OCI-LY7 (cell line): ENCODE measurements at regions not wholly inside any gene's neighbourhood (a gene's known extent, or its start where the extent isn't known, plus 50 kb on each side); places are given as distances from the start of the nearest gene placed in this dataset.

ENCODE experiments used
- BruUV-seq: library from RNA; stranded (reverse); fragments of 400-500 nt; replicated peaks from 2 replicates; lab custom pipeline; 2021; lab: Mats Ljungman, UMichigan
- CTCF ChIA-PET: fragments of 300-600 bp; sonication (Branson Sonifier 250); formaldehyde crosslinking; loops from one replicate; lab custom pipeline; 2022; ENCODE audit warnings: antibody characterized with exemption; ENCODE audit not compliant: unreplicated experiment; lab: Charles Lee
- POLR2A ChIA-PET: fragments of 300-600 bp; sonication (Branson Sonifier 250); formaldehyde crosslinking; loops from one replicate; lab custom pipeline; 2022; ENCODE audit warnings: antibody characterized with exemption; lab: Charles Lee
- DNase-seq: peaks from one replicate; pipeline ENCODE4 v3.0.0-alpha.2; 2015; ENCODE audit warnings: low spot score
- H2AFZ ChIP-seq: fragments of 200-600 bp; sonication (generic), shearing (Covaris generic); 2 replicates; pipeline ENCODE4 v1.6.1; 2014; ENCODE audit warnings: mild to moderate bottlenecking, antibody characterized with exemption, low read length, moderate library complexity
- H3K27ac ChIP-seq: fragments of 200-600 bp; sonication (generic); 2 replicates; pipeline ENCODE4 v1.5.1; 2014; ENCODE audit warnings: mixed run types, low read depth, mild to moderate bottlenecking, moderate library complexity, low read length, inconsistent platforms; ENCODE audit not compliant: poor library complexity, severe bottlenecking
- H3K36me3 ChIP-seq: fragments of 200-600 bp; sonication (generic); 2 replicates; pipeline ENCODE4 v1.6.1; 2014; ENCODE audit warnings: mild to moderate bottlenecking, antibody characterized with exemption, low read length, moderate library complexity, mixed read lengths; ENCODE audit not compliant: insufficient read depth
- H3K4me1 ChIP-seq: fragments of 200-600 bp; sonication (generic); 2 replicates; pipeline ENCODE4 v1.5.1; 2014; ENCODE audit warnings: mild to moderate bottlenecking, low read length; ENCODE audit not compliant: insufficient read depth, poor library complexity, severe bottlenecking
- H3K4me2 ChIP-seq: fragments of 200-600 bp; sonication (generic); 2 replicates; pipeline ENCODE4 v1.6.1; 2014; ENCODE audit warnings: mild to moderate bottlenecking, low read length
- H3K4me3 ChIP-seq: fragments of 200-600 bp; sonication (generic); 2 replicates; pipeline ENCODE4 v1.5.1; 2014; ENCODE audit warnings: mild to moderate bottlenecking, low read depth, low read length; ENCODE audit not compliant: poor library complexity, severe bottlenecking
- H3K79me2 ChIP-seq: fragments of 200-600 bp; sonication (generic); 2 replicates; pipeline ENCODE4 v1.6.1; 2016; ENCODE audit warnings: low read depth, mild to moderate bottlenecking, low read length, moderate library complexity, mixed read lengths; ENCODE audit not compliant: insufficient read depth
- H3K9me2 ChIP-seq: fragments of 200-600 bp; sonication (generic); 2 replicates; pipeline ENCODE4 v1.6.1; 2016; ENCODE audit warnings: mild to moderate bottlenecking, low read length, mixed read lengths; ENCODE audit not compliant: insufficient read depth
- H3K9me3 ChIP-seq: fragments of 200-600 bp; sonication (generic); 2 replicates; pipeline ENCODE4 v1.6.1; 2014; ENCODE audit warnings: mild to moderate bottlenecking, mixed run types, low read length, mixed read lengths
- H4K20me1 ChIP-seq: fragments of 200-600 bp; sonication (generic); 2 replicates; pipeline ENCODE4 v1.6.1; 2014; ENCODE audit warnings: mild to moderate bottlenecking, antibody characterized with exemption, low read length, moderate library complexity, mixed read lengths; ENCODE audit not compliant: insufficient read depth
- CTCF ChIP-seq: fragments of 200-600 bp; sonication (generic); conservative IDR thresholded peaks from 2 replicates; pipeline ENCODE4 v1.5.1; 2014; ENCODE audit warnings: mild to moderate bottlenecking, antibody characterized with exemption, low read length, moderate library complexity, mixed read lengths
- EZH2phosphoT487 ChIP-seq: fragments of 200-600 bp; sonication (generic); IDR thresholded peaks from 2 replicates; pipeline ENCODE4 v1.6.1; 2018; ENCODE audit warnings: low read depth, borderline replicate concordance, mild to moderate bottlenecking, mixed run types, antibody characterized with exemption, low read length, moderate library complexity, mixed read lengths
- intact Hi-C: fragments of 100-400 bp; cut with micrococcal nuclease; formaldehyde crosslinking; loops from one replicate; pipeline ENCODE4 v1.10.0; 2022; ENCODE audit not compliant: unreplicated experiment

DNA sequence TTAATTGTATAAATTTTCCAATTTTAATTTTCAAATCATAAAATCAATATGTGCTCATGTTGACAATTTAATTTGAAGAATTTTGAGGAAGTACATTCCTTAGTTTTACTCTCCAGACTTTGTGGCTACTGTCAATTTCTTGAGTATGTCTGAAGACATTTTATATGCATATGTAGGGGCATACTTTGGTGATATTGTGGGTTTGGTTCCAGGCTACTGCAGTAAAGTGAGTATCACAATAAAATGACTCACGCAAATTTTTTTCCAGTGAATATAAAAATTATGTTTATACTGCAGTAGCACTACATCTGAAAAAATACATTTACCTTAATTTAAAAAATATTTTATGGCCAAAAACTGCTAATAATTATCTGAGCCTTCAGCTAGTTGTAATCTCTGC is 123.2 kb upstream of the PLCL2 start:
- TF ChIP-seq EZH2phosphoT487, result no peak
- no peak for TF ChIP-seq CTCF
- CTCF ChIA-PET, result no interaction called here
- Histone ChIP-seq H3K79me2 (no peaks in the 10 kb centered on the region), H2AFZ (no peak overlapping the region), H3K4me3 (no peak overlapping the region), H3K9me2 (no peaks in the 10 kb centered on the region), H4K20me1 (no peaks in the 10 kb centered on the region), H3K36me3 (no peaks in the 10 kb centered on the region), H3K27ac (no peak overlapping the region), H3K9me3 (no peaks in the 10 kb centered on the region), H3K4me1 (peaks cover 6% of the 10 kb centered on the region), H3K4me2 (no peak overlapping the region)
- intact Hi-C loops, result no loop called here
- POLR2A ChIA-PET, result no interaction called here
- DNase-seq, result no peak
- no TSS peak for BruUV-seq

DNA sequence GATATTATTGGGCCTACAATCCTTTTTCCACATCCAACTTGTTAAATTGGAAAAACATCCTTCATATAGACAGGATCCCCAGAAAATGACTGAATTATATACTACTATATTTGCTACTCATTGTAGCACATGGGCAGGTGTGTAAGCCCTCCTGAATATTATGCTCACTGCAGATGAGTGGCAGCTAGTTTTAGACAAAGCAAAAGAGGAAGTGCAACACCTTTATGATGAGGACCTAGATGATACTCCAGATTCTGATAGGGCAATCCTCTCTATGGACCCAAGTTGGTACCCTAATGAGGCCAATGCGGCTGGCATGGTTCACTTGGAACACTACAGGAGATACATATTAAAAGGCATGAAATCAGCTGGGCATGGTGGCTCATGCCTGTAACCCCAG is 119.1 kb upstream of the PLCL2 start:
- Histone ChIP-seq H3K9me2 (no peaks in the 10 kb centered on the region), H3K9me3 (no peaks in the 10 kb centered on the region), H3K79me2 (no peaks in the 10 kb centered on the region), H3K27ac (no peak overlapping the region), H2AFZ (no peak overlapping the region), H3K36me3 (no peaks in the 10 kb centered on the region), H3K4me1 (peaks cover 6% of the 10 kb centered on the region), H3K4me2 (no peak overlapping the region), H3K4me3 (no peak overlapping the region), H4K20me1 (no peaks in the 10 kb centered on the region)
- DNase-seq, result peak; percentile 44
- no TSS peak for BruUV-seq
- intact Hi-C loops, result no loop called here
- CTCF ChIA-PET, result no interaction called here
- no peak for TF ChIP-seq CTCF
- no peak for TF ChIP-seq EZH2phosphoT487
- POLR2A ChIA-PET, result interaction anchor here (0.6 to 0.9 kb wide), 3 partner anchors 15 to 193 kb away, joined by 3 read pairs; no protein-coding TSS in a partner anchor

- ChIA-PET CTCF (no interaction called here), POLR2A (no interaction called here)
- no peaks in the 10 kb centered on the region for H3K79me2 ChIP-seq
- H3K4me3 ChIP-seq, result no peak overlapping the region
- no peak overlapping the region for H3K27ac ChIP-seq
- TF ChIP-seq CTCF (0 out of 2 replicates have a peak, but pooled peaks have one; percentile 15), EZH2phosphoT487 (no peak)
- H3K4me1 ChIP-seq, result peaks cover 6% of the 10 kb centered on the region
- no peak for DNase-seq
- H4K20me1 ChIP-seq, result no peaks in the 10 kb centered on the region
- no TSS peak for BruUV-seq
- H3K9me3 ChIP-seq, result no peaks in the 10 kb centered on the region
- H3K9me2 ChIP-seq, result no peaks in the 10 kb centered on the region
- H2AFZ ChIP-seq, result no peak overlapping the region
- no peak overlapping the region for H3K4me2 ChIP-seq
- intact Hi-C loops, result no loop called here
- no peaks in the 10 kb centered on the region for H3K36me3 ChIP-seq
These were observed 117.7 kb upstream of the PLCL2 start for GRCh38 chr3:16767006-16767405.
